HEK293T (cell line): ENCODE measurements at regions not wholly inside any gene's neighbourhood (a gene's known extent, or its start where the extent isn't known, plus 50 kb on each side); places are given as distances from the start of the nearest gene placed in this dataset.
"Not testable (repeated sequence)": the region's sequence is repeated elsewhere in the genome, so short reads cannot be mapped to it uniquely, and the experiment has no call there.

ENCODE experiments used
- CTCF ChIA-PET: fragments of 350-600 bp; formaldehyde crosslinking; extraction: SDS; loops from one replicate; lab custom pipeline; 2021; ENCODE audit warnings: antibody characterized with exemption, inconsistent platforms; lab: Yijun Ruan, JAX
- POLR2A ChIA-PET: fragments of 350-600 bp; formaldehyde crosslinking; extraction: SDS; loops from one replicate; lab custom pipeline; 2020; ENCODE audit warnings: antibody characterized with exemption, inconsistent platforms; lab: Yijun Ruan, JAX
- DNase-seq: peaks from one replicate; pipeline ENCODE4 v3.0.0; 2012; ENCODE audit warnings: mixed read lengths; ENCODE audit errors: extremely low spot score
- ARNT ChIP-seq: fragments of 450-650 bp; IDR thresholded peaks from 2 replicates; pipeline ENCODE4 v1.6.1; 2017; ENCODE audit warnings: mild to moderate bottlenecking
- BHLHE40 ChIP-seq: fragments of 450-650 bp; IDR thresholded peaks from 2 replicates; pipeline ENCODE4 v1.6.1; 2016; ENCODE audit warnings: mild to moderate bottlenecking, moderate library complexity, borderline replicate concordance
- CTBP1 ChIP-seq: fragments of 450-650 bp; IDR thresholded peaks from 2 replicates; pipeline ENCODE4 v1.6.1; 2016; ENCODE audit warnings: borderline replicate concordance
- ELF4 ChIP-seq: fragments of 450-650 bp; IDR thresholded peaks from 2 replicates; pipeline ENCODE4 v1.6.1; 2017; ENCODE audit warnings: antibody characterized with exemption
- FOXA1 ChIP-seq: fragments of 450-650 bp; IDR thresholded peaks from 2 replicates; pipeline ENCODE4 v1.6.1; 2016; ENCODE audit warnings: mild to moderate bottlenecking
- FOXK2 ChIP-seq: fragments of 450-650 bp; IDR thresholded peaks from 2 replicates; pipeline ENCODE4 v1.6.1; 2016; ENCODE audit warnings: mild to moderate bottlenecking
- FOXM1 ChIP-seq: fragments of 450-650 bp; IDR thresholded peaks from 2 replicates; pipeline ENCODE4 v1.6.1; 2017; ENCODE audit warnings: mild to moderate bottlenecking, borderline replicate concordance
- HDGF ChIP-seq: fragments of 450-650 bp; IDR thresholded peaks from 2 replicates; pipeline ENCODE4 v1.6.1; 2017; ENCODE audit warnings: antibody characterized with exemption, borderline replicate concordance
- L3MBTL2 ChIP-seq: fragments of 450-650 bp; conservative IDR thresholded peaks from 2 replicates; pipeline ENCODE4 v1.6.1; 2016; ENCODE audit warnings: mild to moderate bottlenecking
- LEF1 ChIP-seq: fragments of 450-650 bp; IDR thresholded peaks from 2 replicates; pipeline ENCODE4 v1.6.1; 2017; ENCODE audit warnings: mild to moderate bottlenecking, borderline replicate concordance
- NFRKB ChIP-seq: fragments of 450-650 bp; IDR thresholded peaks from 2 replicates; pipeline ENCODE4 v1.6.1; 2016; ENCODE audit warnings: mild to moderate bottlenecking, moderate library complexity
- SP1 ChIP-seq: fragments of 450-650 bp; IDR thresholded peaks from 2 replicates; pipeline ENCODE4 v1.6.1; 2017
- SUZ12 ChIP-seq: fragments of 450-650 bp; IDR thresholded peaks from 2 replicates; pipeline ENCODE4 v1.6.1; 2016; ENCODE audit warnings: mild to moderate bottlenecking
- TARDBP ChIP-seq: fragments of 450-650 bp; IDR thresholded peaks from 2 replicates; pipeline ENCODE4 v1.6.1; 2016
- ZNF384 ChIP-seq: fragments of 450-650 bp; IDR thresholded peaks from 2 replicates; pipeline ENCODE4 v1.6.1; 2016
- TF ChIP-seq, protein P1 (sequence below): fragments of 450-650 bp; IDR thresholded peaks from 2 replicates; pipeline ENCODE4 v1.6.1; 2016

DNA sequence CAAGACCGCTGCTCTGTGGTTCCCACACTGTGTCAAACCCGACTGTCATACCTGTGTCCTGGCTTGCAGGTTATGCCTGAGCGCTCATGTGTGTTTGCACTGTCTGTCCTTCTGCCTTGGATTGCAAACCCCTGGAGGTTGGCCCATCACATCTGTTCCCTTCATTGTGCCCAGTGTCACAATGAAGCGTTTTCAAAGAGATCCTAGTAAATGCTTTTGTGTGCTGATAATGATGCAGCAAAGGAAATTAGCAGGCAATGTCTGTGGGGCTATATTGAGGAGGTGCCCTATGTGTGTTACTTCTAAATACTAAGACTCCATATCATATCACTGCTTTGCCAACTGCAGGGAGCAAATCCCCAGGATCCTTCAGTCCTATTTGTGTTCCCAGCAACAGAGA is 424.4 kb upstream of the NFIA start:
- POLR2A ChIA-PET = no interaction called here
- TF ChIP-seq ZNF384 (no peak), BHLHE40 (no peak)
- CTCF ChIA-PET = no interaction called here
- no peak for DNase-seq

DNA sequence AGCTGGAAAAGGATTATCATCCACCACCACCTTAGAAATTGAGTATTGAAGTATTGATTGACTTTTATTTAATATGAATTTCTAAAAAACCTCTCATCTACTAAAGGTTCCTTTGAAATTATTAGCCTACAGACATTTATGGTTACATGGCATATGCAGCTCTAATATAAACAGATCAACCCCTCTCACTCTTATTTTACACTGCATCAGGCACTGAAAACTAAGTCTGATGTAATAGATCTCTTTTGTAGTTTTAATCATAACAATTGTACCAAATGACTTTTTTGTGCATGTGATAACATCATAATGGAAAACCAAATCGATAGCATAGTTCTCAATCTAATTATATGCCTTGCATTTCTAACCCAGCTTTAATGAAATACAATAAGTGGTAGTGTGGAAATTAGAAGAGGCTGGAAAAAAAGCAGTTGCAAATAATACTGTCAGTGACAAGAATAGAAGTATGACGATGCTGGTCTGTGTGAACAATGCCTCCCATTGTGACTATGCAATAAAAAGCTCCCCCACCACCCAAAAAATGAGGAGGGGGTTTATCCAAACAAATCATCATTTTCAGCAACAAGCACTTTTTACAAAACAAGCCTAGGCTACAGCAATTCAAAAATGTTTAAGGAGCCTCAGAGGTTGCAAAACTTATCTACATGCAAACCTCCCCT is 426.5 kb upstream of the NFIA start:
- POLR2A ChIA-PET = no interaction called here
- CTCF ChIA-PET = no interaction called here
- TF ChIP-seq BHLHE40 (no peak), TARDBP (no peak), ARNT (no peak)
- no peak for DNase-seq

DNA sequence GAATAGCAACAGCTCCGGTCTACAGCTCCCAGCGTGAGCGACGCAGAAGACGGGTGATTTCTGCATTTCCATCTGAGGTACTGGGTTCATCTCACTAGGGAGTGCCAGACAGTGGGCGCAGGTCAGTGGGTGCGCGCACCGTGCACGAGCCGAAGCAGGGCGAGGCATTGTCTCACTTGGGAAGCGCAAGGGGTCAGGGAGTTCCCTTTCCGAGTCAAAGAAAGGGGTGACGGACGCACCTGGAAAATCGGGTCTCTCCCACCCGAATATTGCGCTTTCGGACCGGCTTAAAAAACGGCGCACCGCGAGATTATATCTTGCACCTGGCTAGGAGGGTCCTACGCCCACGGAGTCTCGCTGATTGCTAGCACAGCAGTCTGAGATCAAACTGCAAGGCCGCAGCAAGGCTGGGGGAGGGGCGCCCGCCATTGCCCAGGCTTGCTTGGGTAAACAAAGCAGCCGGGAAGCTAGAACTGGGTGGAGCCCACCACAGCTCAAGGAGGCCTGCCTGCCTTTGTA is 442.3 kb upstream of the NFIA start:
- CTCF ChIA-PET, DNase-seq, POLR2A ChIA-PET: not testable (repeated sequence)

DNA sequence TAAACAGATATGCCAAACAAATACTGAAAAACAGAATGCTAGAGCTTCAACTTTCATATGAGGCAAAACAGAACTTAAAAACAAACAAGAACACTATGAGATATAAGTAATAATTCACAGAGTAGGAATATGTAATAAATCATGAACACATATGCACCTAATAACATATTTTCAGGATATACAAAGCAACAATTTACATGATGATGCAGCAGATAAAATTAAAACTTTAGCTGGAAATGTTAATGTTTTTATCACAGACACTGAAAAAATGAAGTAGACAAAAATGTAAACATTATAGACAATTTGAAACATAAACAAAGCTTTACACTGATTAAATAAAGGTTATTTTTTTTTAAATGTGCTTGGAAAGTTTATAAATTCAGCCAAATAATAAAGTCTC is 443.1 kb upstream of the NFIA start:
- DNase-seq = no peak
- CTCF ChIA-PET = no interaction called here
- POLR2A ChIA-PET = no interaction called here
- TF ChIP-seq CTBP1 (no peak), BHLHE40 (no peak), FOXA1 (no peak), ARNT (no peak), NFRKB (no peak), TARDBP (no peak), L3MBTL2 (no peak), ELF4 (no peak), LEF1 (no peak)
- TF ChIP-seq, protein P1, sequence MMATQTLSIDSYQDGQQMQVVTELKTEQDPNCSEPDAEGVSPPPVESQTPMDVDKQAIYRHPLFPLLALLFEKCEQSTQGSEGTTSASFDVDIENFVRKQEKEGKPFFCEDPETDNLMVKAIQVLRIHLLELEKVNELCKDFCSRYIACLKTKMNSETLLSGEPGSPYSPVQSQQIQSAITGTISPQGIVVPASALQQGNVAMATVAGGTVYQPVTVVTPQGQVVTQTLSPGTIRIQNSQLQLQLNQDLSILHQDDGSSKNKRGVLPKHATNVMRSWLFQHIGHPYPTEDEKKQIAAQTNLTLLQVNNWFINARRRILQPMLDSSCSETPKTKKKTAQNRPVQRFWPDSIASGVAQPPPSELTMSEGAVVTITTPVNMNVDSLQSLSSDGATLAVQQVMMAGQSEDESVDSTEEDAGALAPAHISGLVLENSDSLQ = no peak

DNA sequence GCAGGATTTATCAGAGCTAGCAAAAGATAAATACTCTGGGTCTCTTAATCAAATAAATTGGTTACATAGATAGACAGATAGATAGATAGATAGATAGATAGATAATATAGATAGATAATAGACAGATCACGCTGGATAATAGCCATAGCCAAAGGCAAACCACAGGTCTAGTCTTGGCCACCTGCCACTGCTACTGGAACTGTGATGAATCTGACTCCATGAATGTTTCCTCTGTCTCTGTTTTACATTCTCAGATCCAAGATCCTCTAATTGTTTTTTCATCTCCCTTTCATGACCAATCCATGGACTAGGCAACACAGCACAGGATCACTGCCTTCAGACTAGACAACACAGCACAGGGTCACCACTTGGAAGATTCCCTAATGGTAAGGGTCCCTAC is 444.7 kb upstream of the NFIA start:
- POLR2A ChIA-PET = no interaction called here
- no peak for TF ChIP-seq L3MBTL2
- TF ChIP-seq SP1 = no peak
- no peak for TF ChIP-seq FOXK2
- no peak for TF ChIP-seq ELF4
- TF ChIP-seq TARDBP = no peak
- no peak for TF ChIP-seq FOXA1
- TF ChIP-seq CTBP1 = no peak
- TF ChIP-seq ZNF384 = no peak
- TF ChIP-seq BHLHE40 = no peak
- TF ChIP-seq HDGF = no peak
- no peak for TF ChIP-seq LEF1
- no peak for TF ChIP-seq ARNT
- TF ChIP-seq FOXM1 = no peak
- TF ChIP-seq SUZ12 = no peak
- TF ChIP-seq NFRKB = no peak
- DNase-seq = no peak
- CTCF ChIA-PET = no interaction called here

DNA sequence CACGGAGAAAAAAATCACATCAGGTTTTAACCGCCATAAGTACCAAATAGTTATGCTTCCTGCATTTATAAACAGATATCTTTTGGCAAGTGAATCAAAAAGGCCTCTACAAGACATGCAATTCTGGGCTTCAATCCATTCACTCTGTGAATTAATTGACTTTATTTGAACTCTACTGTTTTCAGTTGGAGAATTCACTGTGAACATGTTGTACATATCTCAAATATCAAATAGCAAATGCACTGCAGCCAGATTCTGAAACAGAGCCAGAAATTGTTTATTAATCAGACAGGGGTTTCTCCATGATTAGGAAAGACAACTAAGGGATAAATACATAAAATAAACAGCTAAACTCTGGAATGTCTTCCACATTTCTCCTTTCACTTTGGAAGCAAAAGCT is 445.4 kb upstream of the NFIA start:
- TF ChIP-seq, protein P1 = no peak
- ChIA-PET CTCF (no interaction called here), POLR2A (no interaction called here)
- no peak for DNase-seq

DNA sequence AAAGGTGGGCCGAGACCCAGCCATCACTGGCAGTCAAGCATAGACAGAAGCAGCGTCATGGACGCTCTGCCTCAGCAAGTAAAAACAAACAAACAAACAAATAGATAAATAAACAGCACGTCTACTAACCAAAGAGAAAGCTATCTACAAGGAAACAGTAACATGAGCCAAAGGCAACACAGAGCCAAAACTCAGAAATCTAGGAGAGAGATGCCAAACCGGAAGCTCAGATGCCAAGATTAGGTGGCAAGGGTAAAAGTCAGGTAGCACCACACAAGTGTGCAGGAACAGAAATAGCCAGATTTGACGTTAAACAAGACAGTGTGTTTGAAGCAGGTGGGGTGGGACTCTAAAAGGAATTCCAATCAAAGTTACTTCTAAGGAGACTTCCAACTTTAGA is 448.3 kb upstream of the NFIA start:
- no peak for DNase-seq
- POLR2A ChIA-PET = interaction anchor here (0.6 kb wide), 1 partner anchor 1477 kb away, joined by 3 read pairs; no protein-coding TSS in a partner anchor
- TF ChIP-seq ARNT = no peak
- no peak for TF ChIP-seq HDGF
- TF ChIP-seq FOXK2 = no peak
- TF ChIP-seq SP1 = no peak
- TF ChIP-seq FOXA1 = no peak
- CTCF ChIA-PET = no interaction called here

DNA sequence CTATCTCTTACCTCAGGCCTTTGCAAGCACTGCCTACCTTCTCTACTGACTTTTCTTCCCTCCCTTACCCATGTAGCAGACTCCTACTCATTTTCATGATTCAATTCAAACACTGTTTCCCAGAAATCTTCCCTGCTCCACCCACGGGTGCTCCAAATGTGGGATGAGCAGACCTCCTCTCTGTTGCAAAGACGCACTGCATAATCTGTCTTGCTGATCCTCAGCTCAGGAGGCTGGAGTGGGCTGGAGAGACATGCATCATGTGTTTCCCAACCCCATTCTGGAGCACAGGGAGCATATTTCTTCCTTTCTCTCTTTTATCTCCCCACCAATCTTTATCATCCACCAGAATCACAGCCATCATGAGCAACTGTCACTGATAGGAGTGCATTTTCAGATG is 459.9 kb upstream of the NFIA start:
- DNase-seq = no peak
- TF ChIP-seq SP1 (no peak), SUZ12 (no peak), FOXM1 (no peak), BHLHE40 (no peak), FOXK2 (no peak)
- CTCF ChIA-PET = no interaction called here
- POLR2A ChIA-PET = no interaction called here
